Suprapubic skin (tissue), 4 donors: ENCODE measurements at regions not wholly inside any gene's neighbourhood (a gene's known extent, or its start where the extent isn't known, plus 50 kb on each side); places are given as distances from the start of the nearest gene placed in this dataset.

ENCODE experiments used
- CTCF ChIP-seq, 2 donors: fragments of 200-600 bp in 1 of 2; fragments of 450-650 bp in 1 of 2; sonication (generic) in 1 of 2; IDR thresholded peaks; one replicate each; pipeline ENCODE4 v1.5.1; 2016 to 2019; ENCODE audit warnings: antibody characterized with exemption in 2 of 2, mild to moderate bottlenecking in 1 of 2, moderate library complexity in 1 of 2
- EP300 ChIP-seq: sonication (generic); formaldehyde crosslinking; IDR thresholded peaks from one replicate; pipeline ENCODE4 v1.6.1; 2017; ENCODE audit warnings: antibody characterized with exemption
- POLR2AphosphoS5 ChIP-seq, 3 donors: sonication (generic); formaldehyde crosslinking; IDR thresholded peaks; one replicate each; pipeline ENCODE4 v1.6.1; 2017; ENCODE audit warnings: antibody characterized with exemption in 3 of 3

GRCh38 chr4:16334601-16335000 is 108.3 kb upstream of the TAPT1 start:
- no peak for TF ChIP-seq CTCF (IDR thresholded peaks at IDR 0.05)
- no peak for TF ChIP-seq EP300
- no peak for TF ChIP-seq POLR2AphosphoS5 (IDR thresholded peaks at IDR 0.05)
